GM13976 (cell line): ENCODE measurements at regions not wholly inside any gene's neighbourhood (a gene's known extent, or its start where the extent isn't known, plus 50 kb on each side); places are given as distances from the start of the nearest gene placed in this dataset.

Experiments
- DNase-seq: peaks from one replicate; pipeline ENCODE4 v3.0.0; 2012; ENCODE audit warnings: low spot score
- in situ Hi-C: fragments of 300-500 bp; cut with MboI; formaldehyde crosslinking; loops from one replicate; pipeline ENCODE4 v1.12.0; 2022; ENCODE audit warnings: low sequenced_read_pairs, mixed read lengths, inconsistent platforms; ENCODE audit not compliant: unreplicated experiment
- TF ChIP-seq, protein P1 (sequence below): IDR thresholded peaks from 2 replicates; pipeline ENCODE4 v1.5.1; 2012; ENCODE audit warnings: borderline replicate concordance, mild to moderate bottlenecking; ENCODE audit not compliant: insufficient read depth; ENCODE audit errors: extremely low read depth, missing control alignments, control extremely low read depth

- in situ Hi-C loops, result no loop called here
- DNase-seq, result no peak
- TF ChIP-seq, protein P1, sequence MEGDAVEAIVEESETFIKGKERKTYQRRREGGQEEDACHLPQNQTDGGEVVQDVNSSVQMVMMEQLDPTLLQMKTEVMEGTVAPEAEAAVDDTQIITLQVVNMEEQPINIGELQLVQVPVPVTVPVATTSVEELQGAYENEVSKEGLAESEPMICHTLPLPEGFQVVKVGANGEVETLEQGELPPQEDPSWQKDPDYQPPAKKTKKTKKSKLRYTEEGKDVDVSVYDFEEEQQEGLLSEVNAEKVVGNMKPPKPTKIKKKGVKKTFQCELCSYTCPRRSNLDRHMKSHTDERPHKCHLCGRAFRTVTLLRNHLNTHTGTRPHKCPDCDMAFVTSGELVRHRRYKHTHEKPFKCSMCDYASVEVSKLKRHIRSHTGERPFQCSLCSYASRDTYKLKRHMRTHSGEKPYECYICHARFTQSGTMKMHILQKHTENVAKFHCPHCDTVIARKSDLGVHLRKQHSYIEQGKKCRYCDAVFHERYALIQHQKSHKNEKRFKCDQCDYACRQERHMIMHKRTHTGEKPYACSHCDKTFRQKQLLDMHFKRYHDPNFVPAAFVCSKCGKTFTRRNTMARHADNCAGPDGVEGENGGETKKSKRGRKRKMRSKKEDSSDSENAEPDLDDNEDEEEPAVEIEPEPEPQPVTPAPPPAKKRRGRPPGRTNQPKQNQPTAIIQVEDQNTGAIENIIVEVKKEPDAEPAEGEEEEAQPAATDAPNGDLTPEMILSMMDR, result no peak
Observed at GRCh38 chr4:111988514-111988913, 156.7 kb upstream of the FAM241A start.

- DNase-seq, result no peak
- TF ChIP-seq, protein P1, result no peak
- in situ Hi-C loops, result no loop called here
Observed at GRCh38 chr4:111989817-111990216, 155.4 kb upstream of the FAM241A start.

DNA sequence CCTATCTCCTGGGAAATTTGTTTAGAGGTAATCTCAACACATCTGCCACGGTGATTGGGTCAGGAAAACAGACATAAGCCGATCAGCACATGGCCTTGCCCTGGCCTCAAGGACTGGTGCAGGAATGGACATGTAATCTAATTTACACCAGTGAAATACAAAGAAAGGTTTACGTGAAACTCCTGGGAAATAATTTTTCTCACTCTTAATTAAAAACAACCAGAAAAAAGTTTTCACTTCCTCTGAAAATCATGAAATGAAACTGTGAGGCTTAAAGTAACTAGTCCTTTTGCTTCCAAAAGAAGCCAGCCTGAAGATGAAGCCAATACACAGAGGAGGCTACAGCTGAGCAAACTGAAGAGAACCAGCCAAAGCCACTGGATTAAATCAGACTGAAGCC, 154.1 kb upstream of the FAM241A start:
- TF ChIP-seq, protein P1, result no peak
- DNase-seq, result peak; percentile 17
- in situ Hi-C loops, result no loop called here

DNA sequence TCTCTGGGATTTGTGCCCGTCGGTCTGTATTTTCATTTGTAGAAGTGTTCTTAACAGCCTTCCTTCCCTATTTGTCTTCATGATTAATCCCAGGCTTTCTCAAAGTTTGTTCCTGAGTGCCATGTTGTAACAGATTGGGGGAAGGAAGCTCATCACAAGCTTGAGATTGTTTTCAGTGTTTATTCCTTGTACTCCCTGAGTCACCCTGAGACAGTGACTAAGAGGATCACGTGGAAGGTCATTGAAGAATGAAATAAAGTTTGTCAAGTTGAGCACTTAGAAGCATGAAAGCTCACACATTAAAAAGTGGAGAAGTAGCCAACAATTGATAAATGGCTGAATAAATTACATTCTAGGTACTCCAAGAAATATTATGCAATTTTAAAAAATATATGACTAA, 153.5 kb upstream of the FAM241A start:
- no peak for DNase-seq
- TF ChIP-seq, protein P1, result no peak
- in situ Hi-C loops, result no loop called here

GRCh38 chr4:111992351-111993168, 152.7 kb upstream of the FAM241A start:
- no peak for DNase-seq
- TF ChIP-seq, protein P1, result no peak
- in situ Hi-C loops, result no loop called here

DNA sequence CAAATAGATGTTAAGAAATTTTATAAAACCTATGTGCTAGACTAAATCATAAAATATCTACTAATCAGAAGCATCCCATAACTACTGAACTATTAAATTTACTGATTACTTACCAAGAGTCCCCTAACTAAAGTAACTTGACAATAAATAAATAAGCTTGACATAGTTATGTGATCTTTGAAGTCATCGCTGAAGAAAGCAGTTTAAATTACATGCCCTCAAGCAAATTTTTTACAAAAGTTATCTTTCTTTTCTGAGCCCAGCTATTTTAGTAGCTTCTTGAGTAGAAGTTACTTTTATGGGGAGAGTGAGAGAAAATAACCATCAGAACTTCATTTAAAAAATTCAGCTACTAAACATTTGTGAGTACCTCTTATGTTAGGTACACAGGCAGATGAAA, 150.9 kb upstream of the FAM241A start:
- in situ Hi-C loops, result no loop called here
- no peak for DNase-seq
- TF ChIP-seq, protein P1, result no peak

GRCh38 chr4:111997785-111998184, 147.5 kb upstream of the FAM241A start:
- TF ChIP-seq, protein P1, result no peak
- in situ Hi-C loops, result no loop called here
- DNase-seq, result no peak
